Activated effector memory CD4-positive, alpha-beta T cell treated with anti-CD3 and anti-CD28 coated beads, Interleukin-2, amount 50 U/mL, for 16 hours (primary cell): ENCODE measurements at regions not wholly inside any gene's neighbourhood (a gene's known extent, or its start where the extent isn't known, plus 50 kb on each side); places are given as distances from the start of the nearest gene placed in this dataset.
"Not testable (repeated sequence)": the region's sequence is repeated elsewhere in the genome, so short reads cannot be mapped to it uniquely, and the experiment has no call there.

ENCODE experiments used
- DNase-seq: peaks from one replicate; pipeline ENCODE4 v3.0.0-alpha.2; 2020

- DNase-seq, result no peak
Observed at GRCh38 chr12:65741656-65742017, 82.6 kb upstream of the HMGA2 start.

GRCh38 chr12:65742018-65743010 is 82.0 kb upstream of the HMGA2 start:
- DNase-seq, result no peak

GRCh38 chr12:65744236-65744840 is 79.9 kb upstream of the HMGA2 start:
- DNase-seq, result not testable (repeated sequence)

GRCh38 chr12:65747338-65747737 is 76.9 kb upstream of the HMGA2 start:
- no peak for DNase-seq

GRCh38 chr12:65748332-65748731 is 76.0 kb upstream of the HMGA2 start:
- DNase-seq, result no peak

GRCh38 chr12:65754290-65754689 is 70.0 kb upstream of the HMGA2 start:
- DNase-seq, result no peak

- no peak for DNase-seq
Observed at GRCh38 chr12:65754744-65755595, 69.3 kb upstream of the HMGA2 start.

GRCh38 chr12:65755596-65755978 is 68.7 kb upstream of the HMGA2 start:
- no peak for DNase-seq

GRCh38 chr12:65756267-65756666 is 68.0 kb upstream of the HMGA2 start:
- no peak for DNase-seq

GRCh38 chr12:65756956-65757511 is 67.2 kb upstream of the HMGA2 start:
- no peak for DNase-seq

GRCh38 chr12:65758401-65758800 is 65.9 kb upstream of the HMGA2 start:
- no peak for DNase-seq

GRCh38 chr12:65759735-65760134 is 64.5 kb upstream of the HMGA2 start:
- no peak for DNase-seq

GRCh38 chr12:65761301-65761700 is 63.0 kb upstream of the HMGA2 start:
- DNase-seq, result no peak

- no peak for DNase-seq
Observed at GRCh38 chr12:65764325-65764724, 60.0 kb upstream of the HMGA2 start.

GRCh38 chr12:65765436-65765813 is 58.9 kb upstream of the HMGA2 start:
- DNase-seq, result no peak

GRCh38 chr12:65769880-65770279 is 54.4 kb upstream of the HMGA2 start:
- no peak for DNase-seq
